ENCODE measurements at regions not wholly inside any gene's neighbourhood (a gene's known extent, or its start where the extent isn't known, plus 50 kb on each side); places are given as distances from the start of the nearest gene placed in this dataset.

GRCh38 chr6:14732844-14733757, 512.8 kb upstream of the JARID2 start:
- DNase-seq: no peak
- Histone ChIP-seq H3K27me3 (no peaks in the 10 kb centered on the region), H3K27ac (peak overlapping the region in 2 of 5 donors; percentile 11 to 18), H3K4me1 (peaks cover 0 to 28% (median 7%) of the 10 kb centered on the region in 4 donors), H3K9me3 (no peaks in the 10 kb centered on the region), H3K4me3 (no peak overlapping the region), H3K36me3 (no peaks in the 10 kb centered on the region)
- 74 to 84% (median 80%) methylated on average over 17 of the region's 17 CpGs for WGBS, 5 donors
- TF ChIP-seq EP300 (IDR thresholded peaks at IDR 0.05): no peak
- no peak for TF ChIP-seq CTCF (IDR thresholded peaks at IDR 0.05)
- no peak for TF ChIP-seq POLR2A (IDR thresholded peaks at IDR 0.05)
- no peak for TF ChIP-seq POLR2AphosphoS5 (IDR thresholded peaks at IDR 0.05)
- intact Hi-C loops (cut with DNase I; ENCODE audit: low total_unique reads): no loop called here

DNA sequence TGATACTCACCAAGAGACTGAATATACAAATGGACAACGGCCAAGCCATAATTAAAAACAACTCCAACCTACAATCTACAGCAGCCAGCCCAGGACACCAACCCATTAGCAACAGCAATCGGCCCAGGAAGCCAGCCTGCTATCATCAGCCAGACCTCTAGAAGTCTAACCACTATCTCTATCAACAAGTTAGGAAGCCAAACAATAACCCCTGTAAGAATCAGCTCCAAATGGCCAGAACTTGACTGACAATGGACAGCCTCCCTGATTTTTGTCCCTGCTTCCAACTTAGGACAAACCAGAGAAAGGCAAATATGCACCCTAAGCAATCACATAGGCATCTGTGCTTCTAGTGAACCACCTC, 511.8 kb upstream of the JARID2 start:
- H3K4me3 ChIP-seq: no peak overlapping the region
- H3K27me3 ChIP-seq: no peaks in the 10 kb centered on the region
- H3K9me3 ChIP-seq: no peaks in the 10 kb centered on the region
- 84 to 95% (median 93%) methylated on average over 2 of the region's 2 CpGs for WGBS, 5 donors
- no peak for DNase-seq
- peak overlapping the region in 1 of 5 donors; percentile 52 for H3K27ac ChIP-seq
- peaks cover 0 to 19% (median 7%) of the 10 kb centered on the region in 4 donors for H3K4me1 ChIP-seq
- H3K36me3 ChIP-seq: no peaks in the 10 kb centered on the region
- TF ChIP-seq POLR2AphosphoS5 (IDR thresholded peaks at IDR 0.05) (no peak), POLR2A (IDR thresholded peaks at IDR 0.05) (no peak), EP300 (IDR thresholded peaks at IDR 0.05) (no peak), CTCF (IDR thresholded peaks at IDR 0.05) (no peak)
- intact Hi-C loops (cut with DNase I; ENCODE audit: low total_unique reads): no loop called here

GRCh38 chr6:14734416-14735340, 511.2 kb upstream of the JARID2 start:
- H3K4me1 ChIP-seq: peaks cover 0 to 15% (median 7%) of the 10 kb centered on the region in 4 donors
- H3K27ac ChIP-seq: peak overlapping the region in 1 of 5 donors; percentile 52
- H3K4me3 ChIP-seq: no peak overlapping the region
- DNase-seq: peak in 1 of 2 donors; percentile 63
- H3K9me3 ChIP-seq: no peaks in the 10 kb centered on the region
- WGBS, 5 donors: 21 to 46% (median 28%) methylated on average over 5 of the region's 5 CpGs
- intact Hi-C loops (cut with DNase I; ENCODE audit: low total_unique reads): no loop called here
- no peak for TF ChIP-seq EP300 (IDR thresholded peaks at IDR 0.05)
- peak in 1 of 3 donors; percentile 14 for TF ChIP-seq POLR2AphosphoS5 (IDR thresholded peaks at IDR 0.05)
- no peaks in the 10 kb centered on the region for H3K36me3 ChIP-seq
- no peaks in the 10 kb centered on the region for H3K27me3 ChIP-seq

DNA sequence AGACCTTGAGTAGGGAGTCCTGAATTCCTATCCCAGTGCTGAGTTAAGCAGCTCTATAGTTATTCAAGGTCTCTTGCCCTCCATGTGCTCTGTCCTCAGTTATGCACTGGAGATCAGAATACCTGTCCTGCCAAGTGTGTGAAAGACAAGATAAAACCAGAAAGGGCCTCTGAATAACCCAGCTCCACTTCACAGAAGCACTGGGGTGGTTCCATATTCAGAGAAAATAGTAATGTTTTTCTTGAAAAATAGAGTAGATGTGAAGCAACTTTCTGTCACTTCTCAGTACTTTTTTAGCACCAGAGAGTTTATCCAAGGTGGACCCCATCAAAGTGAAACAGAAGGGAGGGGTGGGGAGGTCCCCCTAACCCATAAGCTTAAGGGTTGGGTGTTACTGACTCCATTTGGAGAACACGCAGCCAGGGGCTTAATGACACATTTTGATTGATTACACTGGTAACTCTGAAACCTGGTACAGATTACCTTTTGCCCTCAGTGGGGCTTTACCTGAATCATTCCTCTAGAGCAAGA, 509.8 kb upstream of the JARID2 start:
- no peak for DNase-seq
- Histone ChIP-seq H3K27ac (no peak overlapping the region), H3K4me3 (no peak overlapping the region), H3K4me1 (peaks cover 0 to 15% (median 7%) of the 10 kb centered on the region in 4 donors), H3K36me3 (no peaks in the 10 kb centered on the region), H3K9me3 (no peaks in the 10 kb centered on the region), H3K27me3 (no peaks in the 10 kb centered on the region)
- TF ChIP-seq CTCF (IDR thresholded peaks at IDR 0.05) (no peak), POLR2AphosphoS5 (IDR thresholded peaks at IDR 0.05) (no peak), EP300 (IDR thresholded peaks at IDR 0.05) (no peak), POLR2A (IDR thresholded peaks at IDR 0.05) (no peak)
- 76 to 94% (median 91%) methylated on average over 1 of the region's 1 CpG for WGBS, 5 donors
- intact Hi-C loops (cut with DNase I; ENCODE audit: low total_unique reads): no loop called here
